Fibroblast of skin of left quadriceps (primary cell): ENCODE measurements at regions not wholly inside any gene's neighbourhood (a gene's known extent, or its start where the extent isn't known, plus 50 kb on each side); places are given as distances from the start of the nearest gene placed in this dataset.

Experiments used
- DNase-seq, 2 experiments: peaks; one replicate each; pipeline ENCODE4 v3.0.0-alpha.2; 2013; ENCODE audit warnings: low read depth in 2 of 2

DNA sequence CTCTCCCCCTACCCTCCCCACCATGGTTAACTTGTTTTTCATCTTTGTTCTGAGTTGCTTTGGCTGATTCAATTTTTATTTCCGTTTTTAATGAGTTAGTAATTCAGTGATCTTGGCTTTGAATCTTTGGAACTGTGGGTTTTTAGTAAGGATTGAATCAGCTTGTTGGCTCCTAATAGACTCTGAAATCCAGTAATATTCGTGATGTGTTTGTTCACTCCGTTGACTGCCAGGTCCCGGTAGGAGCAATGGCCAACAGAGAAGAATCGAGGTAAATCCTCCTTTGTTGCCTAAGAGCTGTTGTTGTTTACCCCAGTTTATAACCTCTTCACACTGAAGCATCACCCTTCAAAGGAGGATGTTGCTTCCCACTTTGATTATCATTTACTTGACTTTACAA is 92.7 kb downstream of the PCSK1 start:
- no peak for DNase-seq

DNA sequence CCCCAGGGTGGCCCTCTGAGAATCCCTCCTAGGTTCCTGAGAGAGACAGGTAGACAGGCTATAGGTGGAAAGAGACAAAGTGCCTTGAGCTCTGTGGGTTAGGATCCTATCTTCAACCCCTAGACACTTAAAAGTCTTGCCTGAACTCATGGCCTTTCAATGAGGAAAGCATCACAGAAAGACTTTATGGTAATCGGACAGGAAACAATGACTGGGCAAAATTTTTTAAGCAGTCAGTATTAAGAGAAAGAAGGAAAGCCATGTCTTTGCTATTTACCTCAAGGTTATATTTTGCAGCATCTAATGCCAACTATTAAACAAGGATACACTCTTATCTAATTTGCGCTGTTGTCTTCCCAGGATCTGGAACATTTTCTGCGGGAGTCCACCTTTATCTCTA is 93.2 kb downstream of the PCSK1 start:
- DNase-seq = no peak

DNA sequence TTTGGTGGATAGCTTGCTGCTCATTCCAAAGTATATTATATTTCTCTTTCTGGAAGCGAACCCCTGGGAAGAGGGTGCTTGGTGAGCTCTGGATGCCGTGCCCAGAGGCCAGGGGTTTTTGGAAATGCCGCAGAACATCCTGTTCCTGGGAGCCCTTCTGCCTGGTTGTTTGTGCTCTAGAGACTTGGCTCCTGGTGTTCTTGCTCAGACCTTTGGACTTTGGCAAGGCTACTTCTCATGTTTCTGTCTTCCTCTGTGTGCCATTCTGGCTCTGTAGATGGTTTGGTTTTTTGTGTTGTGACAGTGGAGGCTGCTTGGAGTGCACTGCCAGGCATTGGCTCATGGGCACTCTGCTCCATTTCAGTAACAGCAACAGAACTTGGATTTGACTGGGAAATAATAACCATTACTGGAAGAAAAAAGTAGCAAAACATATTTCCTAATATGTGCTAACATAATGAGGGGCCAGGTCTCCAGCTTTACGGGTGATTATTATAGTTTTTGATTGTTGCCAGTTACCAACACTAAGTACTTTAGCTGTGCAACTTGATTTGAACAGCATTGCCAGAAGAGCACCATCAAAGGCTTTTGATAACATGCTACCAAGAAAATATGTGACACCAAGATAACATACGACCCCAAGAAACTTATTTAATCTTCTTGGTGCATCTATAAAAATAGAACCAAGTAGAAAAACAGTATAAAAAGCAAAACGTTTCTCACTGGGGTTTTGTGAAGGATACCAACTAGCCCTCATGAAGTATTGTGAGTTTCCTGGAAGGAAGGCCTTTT is 94.2 kb downstream of the PCSK1 start:
- no peak for DNase-seq

DNA sequence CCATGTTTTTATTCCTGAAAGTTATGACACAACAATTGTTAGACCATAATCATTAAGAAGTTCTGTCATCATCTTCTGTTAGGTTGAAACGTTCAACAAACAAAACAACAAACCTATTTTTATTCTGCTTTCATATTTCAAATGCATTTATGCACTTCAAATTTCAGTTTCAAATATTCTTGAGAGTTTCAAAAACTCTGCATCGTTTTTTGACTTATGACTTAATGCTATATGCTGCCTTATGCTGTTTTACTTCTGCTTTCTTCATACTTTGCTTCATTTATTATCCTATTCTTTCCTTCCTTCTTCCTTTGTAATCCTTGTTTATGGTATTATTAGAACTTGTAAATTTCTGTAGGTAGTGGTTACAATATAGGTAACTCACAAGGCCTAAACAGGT is 95.0 kb downstream of the PCSK1 start:
- DNase-seq = no peak

DNA sequence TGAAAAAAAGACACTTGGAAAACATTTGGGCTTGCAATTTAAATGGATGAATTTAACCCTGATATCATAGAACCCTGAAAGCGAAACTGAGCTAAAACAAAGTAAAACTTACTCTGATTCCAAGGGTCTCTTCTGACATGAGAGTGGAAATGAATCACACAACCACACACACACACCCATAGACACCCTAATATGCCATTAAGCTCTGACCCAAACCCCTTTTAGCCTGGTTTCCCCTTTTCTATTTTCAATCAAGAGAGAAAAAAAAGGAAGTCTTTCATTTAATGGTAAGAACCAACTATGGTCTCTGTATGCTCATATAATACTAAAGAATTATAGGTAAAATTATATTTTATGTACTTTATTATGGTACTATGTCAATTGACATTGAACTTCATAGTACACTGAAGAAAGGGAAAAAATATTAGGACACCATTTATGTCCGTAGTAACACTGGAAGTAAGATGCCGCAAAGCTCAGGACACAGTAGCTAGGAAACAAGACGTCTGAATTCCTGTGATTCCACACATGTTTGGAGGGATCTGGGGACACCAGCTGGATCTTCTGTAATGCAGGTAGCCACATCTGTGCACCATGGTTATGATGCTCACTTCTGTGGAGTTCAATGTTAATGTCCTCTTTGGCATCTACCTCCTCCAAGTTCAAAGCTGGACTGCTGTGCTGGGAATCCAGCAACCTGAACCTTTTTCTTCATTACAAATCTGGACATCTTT is 95.8 kb downstream of the PCSK1 start:
- DNase-seq = no peak

DNA sequence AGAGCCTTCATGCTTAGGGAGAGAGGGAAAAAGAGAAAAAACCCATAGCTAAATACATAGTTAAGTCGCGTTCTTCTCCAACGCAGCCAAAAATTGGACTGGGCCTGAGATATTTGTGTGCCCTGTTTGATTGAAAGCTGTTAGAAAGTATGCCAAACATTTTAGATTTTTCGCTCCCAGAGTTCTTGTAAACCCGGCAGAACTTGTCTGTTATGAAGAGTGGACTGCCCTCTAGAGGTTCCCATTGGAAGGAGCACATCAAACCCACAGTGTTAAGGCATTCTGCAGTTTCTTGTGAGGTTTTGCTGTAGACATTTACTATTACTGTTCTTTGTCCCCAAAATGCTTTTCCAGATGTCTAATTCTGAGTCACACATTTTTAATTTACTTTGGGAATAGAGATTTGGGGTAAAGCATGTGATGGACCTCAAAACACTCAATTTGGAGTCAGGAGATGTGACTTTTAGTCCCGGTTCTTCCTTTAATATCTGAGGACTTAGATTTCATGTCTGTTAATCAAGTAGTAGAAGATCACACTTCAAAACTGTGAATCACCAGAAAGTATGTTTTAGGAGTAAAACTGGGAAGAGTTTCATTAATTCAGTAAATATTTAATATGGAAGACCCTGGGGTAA is 96.6 kb downstream of the PCSK1 start:
- peak; percentile 80 to 81 for DNase-seq

DNA sequence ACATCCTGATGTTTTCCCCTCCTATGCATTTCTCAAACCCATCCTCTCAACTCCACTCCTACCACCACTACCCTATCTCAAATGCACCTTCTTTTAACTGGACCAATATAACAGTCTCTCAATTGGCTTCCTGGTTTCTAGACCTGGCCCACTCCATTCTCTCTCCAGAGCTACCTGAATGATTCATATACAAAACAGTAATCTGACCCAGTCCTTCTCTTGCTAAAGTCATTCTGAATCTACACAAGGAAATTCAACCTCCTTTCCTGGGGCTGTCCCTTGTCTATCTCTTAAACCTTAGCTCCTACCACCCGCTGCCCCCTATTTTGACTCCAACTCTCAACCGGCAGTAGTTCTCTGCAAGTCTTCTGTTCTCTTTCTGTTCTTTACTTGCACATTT is 97.2 kb downstream of the PCSK1 start:
- no peak for DNase-seq

DNA sequence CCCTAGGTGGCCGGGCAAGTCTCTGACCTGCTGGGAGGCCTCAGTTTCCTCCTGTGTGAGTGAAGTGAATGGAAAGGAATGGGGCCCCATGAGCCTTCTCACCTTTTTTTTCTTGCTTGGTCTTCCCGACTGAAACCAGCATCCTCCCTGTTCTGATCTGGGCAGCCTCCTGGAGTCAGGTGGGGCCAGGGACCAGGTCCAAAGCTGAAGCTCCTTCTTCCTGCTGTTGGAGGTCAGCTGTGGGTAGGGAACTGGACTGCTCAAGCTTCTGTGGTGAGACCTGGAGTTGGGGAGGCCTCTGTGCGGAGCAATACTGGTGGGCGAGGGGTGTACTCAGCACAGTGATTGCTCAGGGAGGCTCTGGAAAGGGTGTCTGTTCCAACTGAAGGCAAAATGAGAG is 99.7 kb downstream of the PCSK1 start:
- DNase-seq = no peak

DNA sequence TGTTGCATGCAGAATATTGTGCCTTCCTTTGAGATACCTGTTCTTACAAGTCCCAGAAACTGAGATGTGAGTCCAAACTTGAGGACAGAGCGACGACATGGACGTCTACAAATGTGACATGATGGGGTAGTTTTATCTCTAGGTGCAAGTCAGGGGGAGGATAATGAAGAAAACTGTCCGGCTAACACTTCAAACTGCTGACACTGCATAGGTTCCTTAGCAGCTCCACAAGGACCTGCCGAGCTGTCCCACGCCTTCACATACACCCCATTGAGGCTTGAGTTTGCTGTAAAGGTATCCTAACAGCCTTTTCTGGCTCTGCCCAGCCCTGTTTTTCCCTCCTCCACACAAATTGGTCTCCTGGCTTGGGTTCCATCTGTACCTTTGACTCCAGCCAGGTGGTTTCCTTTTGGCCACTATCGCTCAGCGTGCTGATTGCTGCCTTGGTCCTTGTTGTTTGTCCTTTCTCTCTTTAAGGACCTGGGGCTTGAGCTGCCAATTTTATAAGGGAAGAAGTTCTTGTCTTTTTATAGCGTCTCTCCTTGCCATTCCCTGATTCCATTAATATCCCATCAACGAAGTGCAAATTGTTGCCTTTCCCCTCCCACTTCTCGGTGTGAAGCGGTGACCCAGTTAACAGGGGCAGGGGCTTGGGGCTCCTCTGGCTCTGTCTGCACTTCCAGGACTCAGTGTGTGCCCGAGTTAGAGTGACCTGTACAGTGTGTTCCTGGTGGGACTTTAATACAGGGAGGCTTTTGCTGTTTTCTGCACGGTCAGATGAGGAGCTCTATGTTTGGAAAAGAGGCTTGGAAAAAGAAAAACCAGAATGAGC is 100.3 kb downstream of the PCSK1 start:
- DNase-seq = no peak

DNA sequence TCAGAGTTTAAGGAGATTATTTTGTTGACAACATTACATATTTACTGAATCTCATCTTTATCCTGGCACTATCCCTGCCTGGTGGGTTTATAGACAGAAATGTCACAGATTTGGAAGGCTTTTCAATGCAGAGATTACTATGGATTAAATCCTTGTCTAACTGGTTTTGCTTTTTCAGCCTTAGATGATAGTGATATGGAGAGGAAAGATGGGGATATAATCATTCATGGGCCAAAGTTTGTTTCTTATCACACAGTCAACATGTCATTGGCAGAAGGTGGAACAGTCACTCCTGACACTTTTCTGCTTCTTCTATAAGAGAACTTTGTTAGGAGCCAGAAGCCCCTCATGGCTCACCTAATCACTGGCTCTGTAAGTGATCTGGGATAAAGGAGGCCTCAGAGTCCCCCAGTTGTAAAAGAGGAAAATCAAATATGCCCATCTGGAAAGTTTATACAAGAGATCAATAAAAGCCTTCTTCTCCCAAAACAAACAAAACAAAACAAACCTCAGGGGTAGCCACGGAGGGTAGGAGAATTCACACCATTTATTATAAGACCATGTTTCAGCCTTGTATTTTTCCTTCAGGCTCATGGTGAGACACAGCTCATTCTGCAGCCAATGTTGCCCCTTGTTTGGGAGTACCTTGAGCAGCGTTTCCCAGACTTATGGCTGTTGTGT is 101.2 kb downstream of the PCSK1 start:
- no peak for DNase-seq

DNA sequence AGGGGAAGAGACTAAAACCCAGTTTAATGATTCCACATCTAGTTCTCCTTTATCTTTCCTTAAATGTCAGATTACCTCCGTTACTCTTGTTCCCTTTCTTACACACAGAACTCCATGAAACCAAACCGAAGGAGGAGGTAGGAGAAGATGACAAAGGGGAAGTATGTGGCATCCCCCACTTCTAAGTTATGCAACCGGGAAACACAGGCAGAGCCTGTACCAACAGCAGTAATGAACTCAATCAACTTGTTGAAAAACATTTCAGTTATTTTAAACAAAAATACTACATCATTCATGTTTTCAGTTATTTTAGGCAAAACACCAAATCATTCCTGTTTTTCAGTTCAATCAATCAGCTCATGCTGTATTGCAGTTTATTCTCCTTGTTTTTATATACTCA is 101.8 kb downstream of the PCSK1 start:
- DNase-seq = no peak

DNA sequence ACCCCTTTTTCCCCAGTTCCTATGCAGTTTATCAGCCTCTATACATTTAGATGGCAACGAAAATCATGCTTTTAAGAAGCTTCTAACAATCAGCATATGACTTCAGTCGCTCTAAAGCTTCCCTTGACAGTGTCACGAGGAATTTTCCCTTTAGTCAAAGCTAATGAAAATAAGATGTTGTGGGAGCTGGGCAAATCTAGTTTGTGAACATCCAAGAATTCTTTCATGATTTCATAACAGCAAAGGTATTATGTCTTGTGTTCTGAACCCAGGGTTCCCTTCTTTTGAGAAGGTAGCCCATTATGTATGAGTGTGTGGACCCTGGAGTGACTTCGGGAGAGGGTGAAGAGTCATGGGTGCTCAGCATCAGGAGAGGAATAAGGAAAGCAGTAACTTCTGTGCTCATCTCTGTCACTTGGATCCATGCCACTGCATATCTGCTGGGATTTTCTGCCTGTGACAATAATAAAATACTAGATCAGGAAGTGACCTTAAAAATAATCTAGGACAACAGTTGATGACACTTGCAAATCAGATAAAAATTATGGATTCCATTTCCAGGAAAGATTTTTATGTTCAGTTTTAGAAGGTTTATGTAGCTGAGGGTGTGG is 102.4 kb downstream of the PCSK1 start:
- peak in 1 of 2 experiments; percentile 29 for DNase-seq

DNA sequence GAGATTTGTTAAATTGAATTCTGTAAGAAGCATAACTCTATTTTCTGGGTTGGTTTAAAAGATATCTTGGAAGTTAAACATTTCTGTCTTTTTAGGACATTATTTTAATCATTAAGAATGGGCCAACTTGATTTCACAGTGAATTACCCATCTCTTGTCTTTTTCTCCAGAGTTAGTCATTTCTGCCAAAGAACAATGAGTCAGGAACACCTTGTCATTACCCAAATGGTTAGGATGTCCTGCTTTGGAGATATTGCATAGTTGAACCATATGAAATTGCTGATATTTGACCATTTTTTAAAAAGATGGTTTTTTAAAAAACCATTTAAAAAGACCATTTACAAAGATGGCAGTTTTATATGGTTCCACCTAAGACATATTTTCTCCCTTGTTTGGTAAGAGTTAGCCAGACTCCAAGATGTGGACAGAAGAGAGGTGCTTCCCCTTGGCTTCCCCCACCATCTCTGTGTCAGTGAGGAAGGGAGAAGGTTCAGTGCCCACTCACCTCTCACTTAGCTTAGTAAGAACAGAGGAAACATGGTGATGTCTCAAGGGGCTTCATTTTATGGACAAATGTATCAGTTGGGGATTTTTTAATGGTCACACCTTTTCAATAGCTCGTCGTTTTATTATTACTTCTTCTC is 103.0 kb downstream of the PCSK1 start:
- no peak for DNase-seq

DNA sequence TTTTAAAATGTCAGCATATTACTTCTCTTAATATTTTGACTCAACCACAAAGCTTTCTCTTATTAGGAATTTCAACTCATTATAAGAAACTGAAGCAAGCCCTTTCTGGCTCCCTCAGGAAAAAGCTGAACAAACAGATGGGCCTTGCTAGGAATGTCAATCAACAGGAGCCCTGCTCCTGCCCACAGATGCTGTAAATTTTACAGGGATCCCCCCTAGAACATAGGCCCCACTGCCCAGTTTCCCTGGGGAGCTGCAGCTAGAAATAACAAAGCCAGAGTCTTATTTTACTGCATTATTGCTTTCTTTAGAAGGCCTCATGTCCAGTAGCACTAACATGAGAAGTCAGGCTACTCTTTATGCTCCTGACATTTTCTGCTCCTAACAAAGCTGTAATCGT is 103.8 kb downstream of the PCSK1 start:
- DNase-seq = no peak

DNA sequence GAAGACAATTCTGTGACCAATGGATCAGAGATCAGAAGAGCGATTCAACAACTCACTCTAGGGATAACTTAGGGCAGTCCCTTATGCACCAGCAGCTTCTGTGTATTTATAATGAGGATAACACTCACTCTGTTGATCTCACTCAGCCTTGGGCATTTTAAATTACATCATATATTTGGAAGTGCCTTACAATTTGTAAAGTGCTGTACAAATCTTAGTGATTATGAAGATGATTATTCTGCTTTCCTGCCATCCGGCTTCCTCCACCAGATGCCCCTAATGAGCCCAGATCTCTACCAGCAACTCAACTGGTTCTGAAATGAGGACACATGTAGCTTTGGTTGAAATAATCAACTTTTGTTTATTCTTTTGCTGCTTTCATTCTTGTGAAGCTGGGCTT is 105.3 kb downstream of the PCSK1 start:
- no peak for DNase-seq

DNA sequence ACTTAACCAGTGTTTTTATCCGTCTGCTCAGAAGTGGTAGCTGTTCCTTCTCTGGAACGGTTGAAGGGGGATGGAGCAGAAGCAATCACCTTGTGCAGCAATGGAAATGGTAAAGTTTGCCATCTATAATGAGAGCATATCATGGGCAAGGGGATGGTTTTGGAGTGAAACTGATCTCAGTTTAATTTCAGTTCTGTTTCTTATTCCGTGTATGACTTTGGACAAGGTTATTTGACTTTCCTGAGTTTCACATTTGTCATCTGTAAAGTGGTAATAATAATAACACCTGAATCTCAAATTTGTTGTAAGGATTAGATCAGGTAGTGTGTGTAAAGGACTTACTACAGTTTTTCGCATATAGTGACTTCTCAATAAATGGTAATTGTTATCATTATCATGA is 106.1 kb downstream of the PCSK1 start:
- no peak for DNase-seq

DNA sequence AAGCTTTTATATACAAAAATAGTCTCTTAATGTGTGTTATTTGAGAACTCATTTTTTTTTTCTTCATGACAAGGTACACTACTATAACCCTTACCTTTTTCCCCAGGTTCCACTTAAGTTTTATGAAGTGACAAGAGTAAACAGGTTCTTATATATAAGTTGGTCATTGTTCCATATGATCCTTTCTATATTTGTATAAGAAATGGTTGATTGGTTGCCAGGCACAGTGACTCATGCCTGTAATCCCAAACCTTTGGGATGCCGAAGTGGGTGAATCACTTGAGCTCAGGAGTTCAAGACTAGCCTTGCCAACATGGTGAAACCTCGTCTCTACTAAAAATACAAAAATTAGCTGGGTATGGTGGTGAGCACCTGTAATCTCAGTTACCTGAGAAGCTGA is 108.3 kb downstream of the PCSK1 start:
- peak; percentile 77 to 79 for DNase-seq

DNA sequence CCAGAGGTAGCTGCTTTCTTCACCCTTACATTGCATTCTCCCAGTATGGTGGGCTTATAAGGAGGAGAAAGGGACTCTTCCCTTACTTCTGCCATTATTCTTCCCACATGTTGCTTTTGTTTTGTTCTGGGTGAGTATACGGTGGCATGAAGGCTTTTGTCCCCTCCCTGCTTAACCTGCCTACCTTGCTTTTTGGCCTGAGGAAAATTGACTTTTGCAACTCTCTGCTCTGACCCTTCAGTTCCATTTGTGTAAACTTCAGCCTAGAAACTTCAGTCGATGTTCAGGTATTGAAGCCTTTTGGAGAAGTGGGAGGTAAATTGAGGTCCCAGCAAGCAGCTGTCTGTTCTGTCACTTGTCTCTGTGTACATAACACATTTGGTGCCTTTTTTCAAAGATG is 110.2 kb downstream of the PCSK1 start:
- DNase-seq = no peak

DNA sequence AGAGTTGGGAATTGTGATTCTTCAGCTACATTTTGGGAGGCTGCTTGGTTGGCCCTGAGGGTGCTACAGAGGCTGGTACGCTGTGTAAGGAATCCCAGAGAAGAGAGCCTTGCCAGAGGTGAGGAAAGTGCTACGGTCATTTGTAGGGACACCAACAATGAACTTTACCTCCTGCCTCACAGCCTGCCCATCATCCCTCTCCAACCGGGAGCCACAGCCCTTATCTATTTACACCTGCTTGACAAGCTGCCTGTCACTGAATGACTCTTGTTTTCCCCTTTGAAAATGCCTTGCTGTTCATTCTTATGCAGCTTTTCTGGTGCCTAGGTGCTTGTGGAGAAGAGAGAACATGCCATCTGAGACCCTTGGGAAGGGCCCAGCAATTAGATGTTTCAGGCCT is 110.8 kb downstream of the PCSK1 start:
- no peak for DNase-seq

DNA sequence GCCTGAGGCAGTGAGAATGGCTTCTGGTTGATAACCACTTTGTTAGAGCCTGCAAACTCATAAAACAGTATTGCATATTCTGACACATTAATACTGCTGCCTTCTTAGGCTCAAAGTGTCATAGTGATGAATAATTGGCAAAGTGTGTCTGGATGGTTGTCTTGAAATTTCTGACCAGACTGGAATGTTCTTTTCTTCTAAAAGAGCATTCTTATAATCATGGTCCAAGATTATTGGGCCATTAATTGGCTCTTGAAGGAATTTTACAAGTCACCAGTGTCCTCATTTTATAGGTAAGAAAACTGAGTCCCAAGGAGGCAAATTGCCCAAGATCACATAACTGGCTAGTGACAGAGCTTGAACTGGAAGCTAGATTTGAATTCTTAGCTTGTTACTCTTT is 111.7 kb downstream of the PCSK1 start:
- DNase-seq = no peak

DNA sequence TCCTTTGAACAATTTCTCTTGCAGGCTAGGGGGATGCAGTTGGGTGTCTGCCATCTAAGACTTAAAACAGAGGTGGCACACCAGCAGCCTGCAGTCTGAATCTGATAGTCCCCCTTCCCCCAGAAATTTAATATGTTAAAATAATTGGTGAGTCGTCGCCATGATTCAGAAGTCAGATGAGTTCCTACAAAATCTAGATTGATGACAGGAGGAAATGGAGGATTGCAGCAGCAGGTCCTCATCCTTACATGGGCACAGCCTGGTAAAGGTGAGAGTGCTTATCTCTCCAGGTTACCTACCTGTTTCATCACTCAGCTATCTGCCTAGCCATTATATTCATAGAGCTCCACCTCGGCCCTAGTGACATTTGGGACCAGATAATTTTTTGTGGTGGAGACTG is 112.3 kb downstream of the PCSK1 start:
- DNase-seq = no peak
